ENCODE measurements at regions not wholly inside any gene's neighbourhood (a gene's known extent, or its start where the extent isn't known, plus 50 kb on each side); places are given as distances from the start of the nearest gene placed in this dataset.
"Not testable (repeated sequence)": the region's sequence is repeated elsewhere in the genome, so short reads cannot be mapped to it uniquely, and the experiment has no call there.

- not testable (repeated sequence) for DNase-seq (ENCODE audit: low read depth)
Observed at GRCh38 chr2:87352178-87352934, 330.7 kb upstream of the PLGLB1 start.

- DNase-seq (ENCODE audit: low read depth) = not testable (repeated sequence)
Observed at GRCh38 chr2:87353408-87353807, 331.8 kb upstream of the PLGLB1 start.

- DNase-seq (ENCODE audit: low read depth) = not testable (repeated sequence)
Observed at GRCh38 chr2:87354102-87354501, 332.5 kb upstream of the PLGLB1 start.

GRCh38 chr2:87360250-87360649 lies 338.6 kb upstream of the PLGLB1 start:
- DNase-seq (ENCODE audit: low read depth) = not testable (repeated sequence)

- DNase-seq (ENCODE audit: low read depth) = not testable (repeated sequence)
Observed at GRCh38 chr2:87360927-87361326, 339.3 kb upstream of the PLGLB1 start.

- not testable (repeated sequence) for DNase-seq (ENCODE audit: low read depth)
Observed at GRCh38 chr2:87361805-87362204, 340.2 kb upstream of the PLGLB1 start.

- not testable (repeated sequence) for DNase-seq (ENCODE audit: low read depth)
Observed at GRCh38 chr2:87364379-87364778, 342.7 kb upstream of the PLGLB1 start.

GRCh38 chr2:87365038-87365437 lies 343.4 kb upstream of the PLGLB1 start:
- DNase-seq (ENCODE audit: low read depth) = not testable (repeated sequence)

- not testable (repeated sequence) for DNase-seq (ENCODE audit: low read depth)
Observed at GRCh38 chr2:87386063-87386560, 361.8 kb upstream of the PLGLB2 start.

GRCh38 chr2:87395784-87396183 lies 352.1 kb upstream of the PLGLB2 start:
- not testable (repeated sequence) for DNase-seq (ENCODE audit: low read depth)

- not testable (repeated sequence) for DNase-seq (ENCODE audit: low read depth)
Observed at GRCh38 chr2:87396551-87397265, 351.2 kb upstream of the PLGLB2 start.

- not testable (repeated sequence) for DNase-seq (ENCODE audit: low read depth)
Observed at GRCh38 chr2:87397276-87398065, 350.4 kb upstream of the PLGLB2 start.

- DNase-seq (ENCODE audit: low read depth) = not testable (repeated sequence)
Observed at GRCh38 chr2:87398567-87399305, 349.2 kb upstream of the PLGLB2 start.

- no peak for DNase-seq (ENCODE audit: low read depth)
Observed at GRCh38 chr2:87401726-87402345, 346.1 kb upstream of the PLGLB2 start.

- DNase-seq (ENCODE audit: low read depth) = no peak
Observed at GRCh38 chr2:87403893-87404175, 344.1 kb upstream of the PLGLB2 start.

GRCh38 chr2:87404411-87405255 lies 343.3 kb upstream of the PLGLB2 start:
- DNase-seq (ENCODE audit: low read depth) = not testable (repeated sequence)

- DNase-seq (ENCODE audit: low read depth) = not testable (repeated sequence)
Observed at GRCh38 chr2:87405531-87406216, 342.2 kb upstream of the PLGLB2 start.

- DNase-seq (ENCODE audit: low read depth) = not testable (repeated sequence)
Observed at GRCh38 chr2:87406406-87407175, 341.3 kb upstream of the PLGLB2 start.

GRCh38 chr2:87409601-87410000 lies 338.3 kb upstream of the PLGLB2 start:
- not testable (repeated sequence) for DNase-seq (ENCODE audit: low read depth)
